Astrocyte (in vitro differentiated cells and primary cell): ENCODE measurements at regions not wholly inside any gene's neighbourhood (a gene's known extent, or its start where the extent isn't known, plus 50 kb on each side); places are given as distances from the start of the nearest gene placed in this dataset.
A peak's percentile ranks its signal among the peaks of the same experiment; 100 is the strongest.

Source experiments
- DNase-seq: peaks from one replicate; pipeline ENCODE4 v3.0.0-alpha.2; 2010; ENCODE audit warnings: low read depth
- FAIRE-seq: peaks from 2 replicates; lab custom pipeline; 2011; peaks lifted over from hg19 to GRCh38; lab: Jason Lieb, UNC
- H2AFZ ChIP-seq: 2 replicates; pipeline ENCODE4 v1.6.0; 2012; ENCODE audit warnings: low read depth, low read length, inconsistent platforms
- H3K27ac ChIP-seq: 2 replicates; pipeline ENCODE4 v1.5.1; 2011; ENCODE audit warnings: low read depth, low read length, inconsistent platforms
- H3K27me3 ChIP-seq: 2 replicates; pipeline ENCODE4 v1.6.0; 2011; ENCODE audit warnings: low read length, inconsistent platforms; ENCODE audit not compliant: insufficient read depth
- H3K36me3 ChIP-seq: 2 replicates; pipeline ENCODE4 v1.5.1; 2011; ENCODE audit warnings: low read length, inconsistent platforms; ENCODE audit not compliant: insufficient read depth
- H3K4me1 ChIP-seq: 2 replicates; pipeline ENCODE4 v1.5.1; 2011; ENCODE audit warnings: low read length, inconsistent platforms; ENCODE audit not compliant: insufficient read depth
- H3K4me2 ChIP-seq: 2 replicates; pipeline ENCODE4 v1.6.0; 2012; ENCODE audit warnings: low read length, inconsistent platforms
- H3K4me3 ChIP-seq: 2 replicates; pipeline ENCODE4 v1.5.1; 2011; ENCODE audit warnings: low read depth, mild to moderate bottlenecking, low read length, inconsistent platforms; ENCODE audit not compliant: insufficient read depth
- H3K79me2 ChIP-seq: 2 replicates; pipeline ENCODE4 v1.6.0; 2012; ENCODE audit warnings: mild to moderate bottlenecking, low read length, inconsistent platforms; ENCODE audit not compliant: insufficient read depth
- H3K9ac ChIP-seq: 2 replicates; pipeline ENCODE4 v1.6.0; 2012; ENCODE audit warnings: mild to moderate bottlenecking, low read length, inconsistent platforms
- H3K9me3 ChIP-seq: 2 replicates; pipeline ENCODE4 v1.5.1; 2012; ENCODE audit warnings: low read depth, mild to moderate bottlenecking, low read length, inconsistent platforms; ENCODE audit not compliant: insufficient read depth
- H4K20me1 ChIP-seq: 2 replicates; pipeline ENCODE4 v1.6.0; 2012; ENCODE audit warnings: low read length, inconsistent platforms; ENCODE audit not compliant: insufficient read depth
- H3K27ac Mint-ChIP-seq: one replicate; pipeline ENCODE4 v1.8.0; 2021; ENCODE audit warnings: mild to moderate bottlenecking, mixed read lengths; ENCODE audit not compliant: unreplicated experiment
- H3K27me3 Mint-ChIP-seq: one replicate; pipeline ENCODE4 v1.8.0; 2021; ENCODE audit warnings: low read depth, mixed read lengths; ENCODE audit not compliant: unreplicated experiment
- H3K36me3 Mint-ChIP-seq: one replicate; pipeline ENCODE4 v1.8.0; 2021; ENCODE audit warnings: low read depth, mixed read lengths; ENCODE audit not compliant: unreplicated experiment
- H3K4me1 Mint-ChIP-seq: one replicate; pipeline ENCODE4 v1.8.0; 2021; ENCODE audit warnings: low read depth, mixed read lengths; ENCODE audit not compliant: unreplicated experiment
- H3K4me3 Mint-ChIP-seq: one replicate; pipeline ENCODE4 v1.8.0; 2021; ENCODE audit warnings: mild to moderate bottlenecking, moderate library complexity, mixed read lengths; ENCODE audit not compliant: unreplicated experiment
- H3K9me3 Mint-ChIP-seq: one replicate; pipeline ENCODE4 v1.8.0; 2021; ENCODE audit warnings: mild to moderate bottlenecking, mixed read lengths; ENCODE audit not compliant: unreplicated experiment
- CTCF ChIP-seq: IDR thresholded peaks from 2 replicates; pipeline ENCODE4 v1.5.1; 2011; ENCODE audit warnings: low read depth, mild to moderate bottlenecking, inconsistent platforms, low read length, moderate library complexity; ENCODE audit not compliant: insufficient read depth
- EZH2 ChIP-seq: IDR thresholded peaks from 2 replicates; pipeline ENCODE4 v1.6.1; 2012; ENCODE audit warnings: mild to moderate bottlenecking, low read length, inconsistent platforms; ENCODE audit not compliant: insufficient read depth

- H3K4me2 ChIP-seq = peak overlapping the region; percentile 79
- H3K36me3 Mint-ChIP-seq = no peaks in the 10 kb centered on the region
- DNase-seq (no peak), FAIRE-seq (no peak)
- no peaks in the 10 kb centered on the region for H3K9me3 ChIP-seq
- no peak overlapping the region for H2AFZ ChIP-seq
- peaks cover 2% of the 10 kb centered on the region for H3K9me3 Mint-ChIP-seq
- no peaks in the 10 kb centered on the region for H3K4me1 Mint-ChIP-seq
- H3K9ac ChIP-seq = no peak overlapping the region
- TF ChIP-seq EZH2 (no peak), CTCF (no peak)
- no peak overlapping the region for H3K4me3 ChIP-seq
- peaks cover 3% of the 10 kb centered on the region for H3K4me1 ChIP-seq
- no peaks in the 10 kb centered on the region for H4K20me1 ChIP-seq
- no peak overlapping the region for H3K4me3 Mint-ChIP-seq
- H3K36me3 ChIP-seq = no peaks in the 10 kb centered on the region
- peaks cover 10% of the 10 kb centered on the region for H3K27me3 Mint-ChIP-seq
- H3K79me2 ChIP-seq = no peaks in the 10 kb centered on the region
- H3K27me3 ChIP-seq = no peaks in the 10 kb centered on the region
- no peak overlapping the region for H3K27ac Mint-ChIP-seq
- no peak overlapping the region for H3K27ac ChIP-seq
Measured at GRCh38 chr16:73483934-73484711, 436.2 kb upstream of the ZFHX3 start.

GRCh38 chr16:73483076-73483791, 435.3 kb upstream of the ZFHX3 start:
- Histone ChIP-seq H3K79me2 (no peaks in the 10 kb centered on the region), H3K4me1 (peaks cover 3% of the 10 kb centered on the region), H3K27me3 (no peaks in the 10 kb centered on the region), H4K20me1 (no peaks in the 10 kb centered on the region), H3K9ac (no peak overlapping the region), H2AFZ (peak overlapping the region; percentile 66), H3K4me3 (no peak overlapping the region), H3K9me3 (no peaks in the 10 kb centered on the region), H3K4me2 (peak overlapping the region; percentile 79), H3K27ac (no peak overlapping the region), H3K36me3 (no peaks in the 10 kb centered on the region)
- H3K4me3 Mint-ChIP-seq = no peak overlapping the region
- no peak for FAIRE-seq
- no peak for TF ChIP-seq EZH2
- no peak for TF ChIP-seq CTCF
- peaks cover 9% of the 10 kb centered on the region for H3K27me3 Mint-ChIP-seq
- H3K27ac Mint-ChIP-seq = no peak overlapping the region
- no peaks in the 10 kb centered on the region for H3K36me3 Mint-ChIP-seq
- H3K4me1 Mint-ChIP-seq = no peaks in the 10 kb centered on the region
- H3K9me3 Mint-ChIP-seq = peaks cover 2% of the 10 kb centered on the region
- no peak for DNase-seq
